GM21529 (cell line): ENCODE measurements at regions not wholly inside any gene's neighbourhood (a gene's known extent, or its start where the extent isn't known, plus 50 kb on each side); places are given as distances from the start of the nearest gene placed in this dataset.
"Not testable (repeated sequence)": the region's sequence is repeated elsewhere in the genome, so short reads cannot be mapped to it uniquely, and the experiment has no call there.

ENCODE experiments used
- ATAC-seq: cut with Tn5 transposase; IDR thresholded peaks from one replicate; pipeline ENCODE4 v1.9.1; 2021; ENCODE audit not compliant: unreplicated experiment

GRCh38 chr1:117702654-117703053 is 96.8 kb downstream of the TENT5C start:
- ATAC-seq = no peak

GRCh38 chr1:117707371-117707770 is 101.5 kb downstream of the TENT5C start:
- ATAC-seq = no peak

- ATAC-seq = no peak
These were observed 102.7 kb downstream of the TENT5C start for GRCh38 chr1:117708323-117709248.

GRCh38 chr1:117709249-117709691 is 103.4 kb downstream of the TENT5C start:
- ATAC-seq = no peak

- no peak for ATAC-seq
These were observed 104.9 kb downstream of the TENT5C start for GRCh38 chr1:117710710-117711109.

GRCh38 chr1:117712621-117713020 is 106.8 kb downstream of the TENT5C start:
- no peak for ATAC-seq

GRCh38 chr1:117714546-117714945 is 108.7 kb downstream of the TENT5C start:
- ATAC-seq = no peak

GRCh38 chr1:117716030-117716429 is 110.2 kb downstream of the TENT5C start:
- not testable (repeated sequence) for ATAC-seq

GRCh38 chr1:117717980-117718379 is 112.1 kb downstream of the TENT5C start:
- ATAC-seq = not testable (repeated sequence)

GRCh38 chr1:117718596-117718995 is 112.7 kb downstream of the TENT5C start:
- ATAC-seq = not testable (repeated sequence)

GRCh38 chr1:117719004-117719403 is 113.2 kb downstream of the TENT5C start:
- ATAC-seq = no peak

- no peak for ATAC-seq
These were observed 126.4 kb downstream of the TENT5C start for GRCh38 chr1:117732065-117732797.

GRCh38 chr1:117732956-117733355 is 127.1 kb downstream of the TENT5C start:
- ATAC-seq = no peak

- no peak for ATAC-seq
These were observed 128.6 kb downstream of the TENT5C start for GRCh38 chr1:117734403-117734802.

GRCh38 chr1:117735045-117735992 is 129.5 kb downstream of the TENT5C start:
- ATAC-seq = peak; percentile 66

GRCh38 chr1:117739504-117739903 is 133.7 kb downstream of the TENT5C start:
- no peak for ATAC-seq

- no peak for ATAC-seq
These were observed 134.6 kb downstream of the TENT5C start for GRCh38 chr1:117740496-117740895.

- not testable (repeated sequence) for ATAC-seq
These were observed 140.7 kb downstream of the TENT5C start for GRCh38 chr1:117746565-117746964.

GRCh38 chr1:117747605-117748004 is 141.8 kb downstream of the TENT5C start:
- ATAC-seq = no peak

GRCh38 chr1:117751321-117751720 is 145.5 kb downstream of the TENT5C start:
- no peak for ATAC-seq

- no peak for ATAC-seq
These were observed 146.8 kb downstream of the TENT5C start for GRCh38 chr1:117752661-117753060.
